ENCODE measurements at regions not wholly inside any gene's neighbourhood (a gene's known extent, or its start where the extent isn't known, plus 50 kb on each side); places are given as distances from the start of the nearest gene placed in this dataset.
"Not testable (repeated sequence)": the region's sequence is repeated elsewhere in the genome, so short reads cannot be mapped to it uniquely, and the experiment has no call there.

DNA sequence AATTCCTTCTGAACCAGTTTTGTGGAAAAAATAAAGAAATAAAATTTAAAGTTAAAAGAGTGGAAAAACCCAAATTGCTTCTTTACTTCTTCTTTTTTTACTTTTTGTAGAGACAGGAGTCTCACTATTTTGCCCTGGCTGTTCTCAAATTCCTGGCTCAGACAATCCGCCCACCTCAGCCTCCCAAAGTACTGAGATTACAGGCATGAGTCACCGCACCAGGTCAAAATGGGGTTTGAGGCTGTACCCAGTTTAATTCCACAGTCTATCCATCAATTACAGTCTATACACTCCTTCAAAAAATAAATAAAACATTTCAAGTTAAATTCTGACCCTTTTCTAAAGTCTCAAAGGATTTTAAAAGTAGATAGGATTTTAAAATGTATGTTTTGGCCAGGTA lies 120.3 kb downstream of the FAM161A start:
- H3K9ac ChIP-seq (ENCODE audit: low read length): no peak overlapping the region

DNA sequence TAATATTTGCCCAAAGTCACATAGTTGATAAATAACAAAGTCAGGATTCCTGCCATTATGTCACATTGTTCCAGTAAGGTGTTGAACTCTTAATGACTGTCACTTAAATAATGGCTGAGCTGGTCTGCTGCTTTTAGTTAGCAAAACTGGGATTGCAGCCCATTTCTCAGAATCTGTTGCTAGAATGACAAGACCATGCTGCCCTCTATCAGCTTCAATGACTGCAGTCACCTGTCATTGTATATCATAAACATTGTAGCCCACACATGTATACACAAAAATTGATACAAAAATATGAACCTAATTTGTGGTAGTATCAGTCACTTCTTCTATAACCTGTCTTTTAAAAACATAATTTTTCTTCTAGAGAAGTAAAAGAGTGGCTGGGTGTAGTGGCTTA lies 121.1 kb downstream of the FAM161A start:
- H3K4me3 ChIP-seq (ENCODE audit: low read length): no peak overlapping the region

More for the DNA sequence above, 120.3 kb downstream of the FAM161A start:
- no peak for TF ChIP-seq EZH2phosphoT487 (IDR thresholded peaks at IDR 0.05; ENCODE audit: low read depth)
- TF ChIP-seq, protein P1, sequence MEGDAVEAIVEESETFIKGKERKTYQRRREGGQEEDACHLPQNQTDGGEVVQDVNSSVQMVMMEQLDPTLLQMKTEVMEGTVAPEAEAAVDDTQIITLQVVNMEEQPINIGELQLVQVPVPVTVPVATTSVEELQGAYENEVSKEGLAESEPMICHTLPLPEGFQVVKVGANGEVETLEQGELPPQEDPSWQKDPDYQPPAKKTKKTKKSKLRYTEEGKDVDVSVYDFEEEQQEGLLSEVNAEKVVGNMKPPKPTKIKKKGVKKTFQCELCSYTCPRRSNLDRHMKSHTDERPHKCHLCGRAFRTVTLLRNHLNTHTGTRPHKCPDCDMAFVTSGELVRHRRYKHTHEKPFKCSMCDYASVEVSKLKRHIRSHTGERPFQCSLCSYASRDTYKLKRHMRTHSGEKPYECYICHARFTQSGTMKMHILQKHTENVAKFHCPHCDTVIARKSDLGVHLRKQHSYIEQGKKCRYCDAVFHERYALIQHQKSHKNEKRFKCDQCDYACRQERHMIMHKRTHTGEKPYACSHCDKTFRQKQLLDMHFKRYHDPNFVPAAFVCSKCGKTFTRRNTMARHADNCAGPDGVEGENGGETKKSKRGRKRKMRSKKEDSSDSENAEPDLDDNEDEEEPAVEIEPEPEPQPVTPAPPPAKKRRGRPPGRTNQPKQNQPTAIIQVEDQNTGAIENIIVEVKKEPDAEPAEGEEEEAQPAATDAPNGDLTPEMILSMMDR (IDR thresholded peaks at IDR 0.05; ENCODE audit: low read depth, low read length): no peak
- H3K4me3 ChIP-seq (ENCODE audit: low read length): no peak overlapping the region
- H3K27me3 ChIP-seq (ENCODE audit: low read depth, low read length): no peaks in the 10 kb centered on the region
- no peaks in the 10 kb centered on the region for H3K4me1 ChIP-seq (ENCODE audit: low read length)
- H3K36me3 ChIP-seq (replicated peaks; ENCODE audit: low read depth, low read length): no peaks in the 10 kb centered on the region
- no peak overlapping the region for H3K27ac ChIP-seq (ENCODE audit: low read length)
- no peak overlapping the region for H3K4me2 ChIP-seq (ENCODE audit: low read length)
- H4K20me1 ChIP-seq (ENCODE audit: insufficient read depth, low read length): no peaks in the 10 kb centered on the region
- H3K9me3 ChIP-seq (ENCODE audit: insufficient read depth, low read length): no peaks in the 10 kb centered on the region
- no peaks in the 10 kb centered on the region for H3K79me2 ChIP-seq (ENCODE audit: low read length)
- no peak overlapping the region for H2AFZ ChIP-seq (ENCODE audit: low read depth, low read length)

GRCh38 chr2:61727746-61728145 lies 126.1 kb downstream of the FAM161A start:
- no peak overlapping the region for H3K27ac ChIP-seq (ENCODE audit: low read length)
- peaks cover 3% of the 10 kb centered on the region; the same call in 1 of the 2 replicates for H3K9me3 ChIP-seq (ENCODE audit: insufficient read depth, low read length)
- H3K36me3 ChIP-seq (replicated peaks; ENCODE audit: low read depth, low read length): no peaks in the 10 kb centered on the region
- no peaks in the 10 kb centered on the region for H4K20me1 ChIP-seq (ENCODE audit: insufficient read depth, low read length)
- no peak overlapping the region for H3K4me3 ChIP-seq (ENCODE audit: low read length)
- TF ChIP-seq EZH2phosphoT487 (IDR thresholded peaks at IDR 0.05; ENCODE audit: low read depth): no peak
- TF ChIP-seq, protein P1 (IDR thresholded peaks at IDR 0.05; ENCODE audit: low read depth, low read length): no peak
- peaks cover 7% of the 10 kb centered on the region for H3K4me1 ChIP-seq (ENCODE audit: low read length)
- no peak overlapping the region for H3K9ac ChIP-seq (ENCODE audit: low read length)
- no peaks in the 10 kb centered on the region for H3K27me3 ChIP-seq (ENCODE audit: low read depth, low read length)
- no peak overlapping the region for H3K4me2 ChIP-seq (ENCODE audit: low read length)
- no peaks in the 10 kb centered on the region for H3K79me2 ChIP-seq (ENCODE audit: low read length)
- H2AFZ ChIP-seq (ENCODE audit: low read depth, low read length): peak overlapping the region; percentile 7

More for the DNA sequence above, 121.1 kb downstream of the FAM161A start:
- no peaks in the 10 kb centered on the region for H4K20me1 ChIP-seq (ENCODE audit: insufficient read depth, low read length)
- H3K27me3 ChIP-seq (ENCODE audit: low read depth, low read length): no peaks in the 10 kb centered on the region
- no peak overlapping the region for H3K4me2 ChIP-seq (ENCODE audit: low read length)
- no peak overlapping the region for H3K9ac ChIP-seq (ENCODE audit: low read length)
- H3K9me3 ChIP-seq (ENCODE audit: insufficient read depth, low read length): no peaks in the 10 kb centered on the region
- peaks cover 3% of the 10 kb centered on the region for H3K4me1 ChIP-seq (ENCODE audit: low read length)
- H2AFZ ChIP-seq (ENCODE audit: low read depth, low read length): no peak overlapping the region
- no peak overlapping the region for H3K27ac ChIP-seq (ENCODE audit: low read length)
- H3K36me3 ChIP-seq (replicated peaks; ENCODE audit: low read depth, low read length): no peaks in the 10 kb centered on the region
- TF ChIP-seq EZH2phosphoT487 (IDR thresholded peaks at IDR 0.05; ENCODE audit: low read depth): no peak
- TF ChIP-seq, protein P1 (IDR thresholded peaks at IDR 0.05; ENCODE audit: low read depth, low read length): peak; percentile 28
- no peaks in the 10 kb centered on the region for H3K79me2 ChIP-seq (ENCODE audit: low read length)

DNA sequence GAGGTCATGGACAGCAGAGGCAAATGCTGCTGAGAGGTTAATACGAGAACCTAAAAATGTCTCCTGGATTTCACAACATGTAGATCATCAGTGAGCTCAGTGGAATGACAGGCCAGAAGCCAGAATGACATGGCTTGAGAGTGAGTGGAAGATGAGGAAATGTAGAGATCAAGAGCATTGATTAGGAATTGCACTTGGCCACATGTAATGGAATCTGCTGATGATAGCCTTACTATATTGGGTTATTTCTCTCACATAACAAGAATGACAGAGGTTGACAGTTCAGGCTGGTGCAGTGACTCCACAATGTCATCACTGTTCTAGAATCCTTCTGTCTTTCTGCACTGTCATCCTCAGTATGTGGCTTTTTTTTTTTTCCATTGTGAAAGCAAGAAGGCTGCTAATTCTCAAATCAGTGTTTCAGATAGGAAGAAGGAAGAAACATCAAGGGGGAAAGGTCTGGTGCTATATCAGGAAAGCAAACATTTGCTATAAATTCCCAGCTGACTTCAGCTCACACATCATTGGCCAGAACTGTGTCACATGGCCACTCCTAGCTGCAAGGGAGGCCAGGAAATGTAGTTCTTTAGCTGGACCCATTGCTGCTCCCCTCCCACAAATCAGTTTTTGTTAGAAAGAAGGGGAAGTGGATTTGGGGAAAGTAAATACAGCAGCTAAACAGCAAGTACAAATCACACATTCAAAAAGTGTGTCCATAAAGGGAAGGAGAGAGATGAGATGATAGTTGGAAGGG lies 127.2 kb downstream of the FAM161A start:
- Histone ChIP-seq H4K20me1 (ENCODE audit: insufficient read depth, low read length) (no peaks in the 10 kb centered on the region), H3K4me2 (ENCODE audit: low read length) (no peak overlapping the region), H2AFZ (ENCODE audit: low read depth, low read length) (no peak overlapping the region), H3K27me3 (ENCODE audit: low read depth, low read length) (no peaks in the 10 kb centered on the region), H3K9me3 (ENCODE audit: insufficient read depth, low read length) (peaks cover 3% of the 10 kb centered on the region; the same call in 1 of the 2 replicates), H3K9ac (ENCODE audit: low read length) (no peak overlapping the region), H3K27ac (ENCODE audit: low read length) (no peak overlapping the region), H3K79me2 (ENCODE audit: low read length) (no peaks in the 10 kb centered on the region), H3K36me3 (replicated peaks; ENCODE audit: low read depth, low read length) (no peaks in the 10 kb centered on the region), H3K4me1 (ENCODE audit: low read length) (peaks cover 7% of the 10 kb centered on the region), H3K4me3 (ENCODE audit: low read length) (no peak overlapping the region)
- no peak for TF ChIP-seq EZH2phosphoT487 (IDR thresholded peaks at IDR 0.05; ENCODE audit: low read depth)
- TF ChIP-seq, protein P1 (IDR thresholded peaks at IDR 0.05; ENCODE audit: low read depth, low read length): no peak

DNA sequence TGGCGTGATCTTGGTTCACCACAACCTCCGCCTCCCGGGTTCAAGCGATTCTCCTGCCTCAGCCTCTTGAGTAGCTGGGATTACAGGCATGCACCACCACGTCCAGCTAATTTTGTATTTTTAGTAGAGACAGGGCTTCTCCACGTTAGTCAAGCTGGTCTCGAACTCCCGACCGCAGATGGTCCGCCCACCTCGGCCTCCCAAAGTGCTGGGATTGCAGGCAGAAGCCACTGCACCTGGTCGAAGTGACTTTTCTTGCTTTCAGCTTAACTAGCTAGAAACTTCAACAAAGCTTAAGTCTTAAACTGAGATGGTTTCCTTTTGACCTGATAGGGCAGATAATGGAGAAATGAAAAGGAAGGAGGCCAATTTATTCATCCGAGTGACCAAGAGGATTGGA lies 130.5 kb downstream of the FAM161A start:
- H3K36me3 ChIP-seq (replicated peaks; ENCODE audit: low read depth, low read length); H3K4me1 ChIP-seq (ENCODE audit: low read length); H3K27ac ChIP-seq (ENCODE audit: low read length); H3K4me2 ChIP-seq (ENCODE audit: low read length); H3K4me3 ChIP-seq (ENCODE audit: low read length); H4K20me1 ChIP-seq (ENCODE audit: insufficient read depth, low read length); H3K9me3 ChIP-seq (ENCODE audit: insufficient read depth, low read length); H2AFZ ChIP-seq (ENCODE audit: low read depth, low read length); H3K79me2 ChIP-seq (ENCODE audit: low read length); H3K9ac ChIP-seq (ENCODE audit: low read length); H3K27me3 ChIP-seq (ENCODE audit: low read depth, low read length): not testable (repeated sequence)
